HFFc6 (cell line): ENCODE measurements at regions not wholly inside any gene's neighbourhood (a gene's known extent, or its start where the extent isn't known, plus 50 kb on each side); places are given as distances from the start of the nearest gene placed in this dataset.

Experiments
- DNase-seq: peaks from one replicate; pipeline ENCODE4 v3.0.0-alpha.2; 2018
- H3K27ac Mint-ChIP-seq: 2 replicates; pipeline ENCODE4 v1.8.0; 2020; ENCODE audit warnings: mild to moderate bottlenecking, mixed read lengths
- H3K27me3 Mint-ChIP-seq: 2 replicates; pipeline ENCODE4 v1.8.0; 2021; ENCODE audit warnings: mild to moderate bottlenecking, moderate library complexity, mixed read lengths; ENCODE audit not compliant: insufficient read depth
- H3K36me3 Mint-ChIP-seq: 2 replicates; pipeline ENCODE4 v1.8.0; 2021; ENCODE audit warnings: low read depth, mixed read lengths
- H3K4me1 Mint-ChIP-seq: 2 replicates; pipeline ENCODE4 v1.8.0; 2020; ENCODE audit warnings: low read depth, mixed read lengths
- H3K4me3 Mint-ChIP-seq: 2 replicates; pipeline ENCODE4 v1.8.0; 2020; ENCODE audit warnings: mild to moderate bottlenecking, moderate library complexity, mixed read lengths
- H3K9me3 Mint-ChIP-seq: 2 replicates; pipeline ENCODE4 v1.8.0; 2020; ENCODE audit warnings: mild to moderate bottlenecking, mixed read lengths
- CTCF ChIP-seq: fragments of 200-600 bp; sonication (generic); IDR thresholded peaks from 2 replicates; pipeline ENCODE4 v1.5.0; 2021; ENCODE audit warnings: antibody characterized with exemption, mild to moderate bottlenecking

GRCh38 chr7:52146871-52147634 is 830.4 kb upstream of the COBL start:
- no peak for DNase-seq
- Mint-ChIP-seq H3K27ac (no peak overlapping the region), H3K4me3 (no peak overlapping the region), H3K27me3 (no peaks in the 10 kb centered on the region), H3K4me1 (no peaks in the 10 kb centered on the region), H3K9me3 (peaks cover 27% of the 10 kb centered on the region), H3K36me3 (no peaks in the 10 kb centered on the region; the same call in 1 of the 2 replicates)
- TF ChIP-seq CTCF = no peak

GRCh38 chr7:52143219-52143618 is 826.6 kb upstream of the COBL start:
- no peak for DNase-seq
- no peaks in the 10 kb centered on the region for H3K36me3 Mint-ChIP-seq
- no peak overlapping the region for H3K27ac Mint-ChIP-seq
- TF ChIP-seq CTCF = no peak
- no peaks in the 10 kb centered on the region for H3K4me1 Mint-ChIP-seq
- peaks cover 32% of the 10 kb centered on the region for H3K9me3 Mint-ChIP-seq
- no peaks in the 10 kb centered on the region; the same call in 1 of the 2 replicates for H3K27me3 Mint-ChIP-seq
- H3K4me3 Mint-ChIP-seq = no peak overlapping the region

GRCh38 chr7:52140851-52141250 is 824.2 kb upstream of the COBL start:
- no peak for TF ChIP-seq CTCF
- H3K4me1 Mint-ChIP-seq = no peaks in the 10 kb centered on the region
- peaks cover 47% of the 10 kb centered on the region for H3K9me3 Mint-ChIP-seq
- DNase-seq = no peak
- no peaks in the 10 kb centered on the region for H3K36me3 Mint-ChIP-seq
- H3K4me3 Mint-ChIP-seq = no peak overlapping the region
- H3K27ac Mint-ChIP-seq = no peak overlapping the region
- H3K27me3 Mint-ChIP-seq = no peaks in the 10 kb centered on the region; the same call in 1 of the 2 replicates

GRCh38 chr7:52135403-52135802 is 818.8 kb upstream of the COBL start:
- no peaks in the 10 kb centered on the region for H3K4me1 Mint-ChIP-seq
- H3K4me3 Mint-ChIP-seq = no peak overlapping the region
- no peak for DNase-seq
- no peak for TF ChIP-seq CTCF
- no peaks in the 10 kb centered on the region for H3K36me3 Mint-ChIP-seq
- no peaks in the 10 kb centered on the region for H3K27me3 Mint-ChIP-seq
- peaks cover 35% of the 10 kb centered on the region for H3K9me3 Mint-ChIP-seq
- no peak overlapping the region for H3K27ac Mint-ChIP-seq

GRCh38 chr7:52129278-52129677 is 812.7 kb upstream of the COBL start:
- TF ChIP-seq CTCF = no peak
- no peaks in the 10 kb centered on the region for H3K4me1 Mint-ChIP-seq
- no peak for DNase-seq
- H3K27ac Mint-ChIP-seq = no peak overlapping the region
- no peaks in the 10 kb centered on the region for H3K36me3 Mint-ChIP-seq
- no peaks in the 10 kb centered on the region for H3K27me3 Mint-ChIP-seq
- no peak overlapping the region for H3K4me3 Mint-ChIP-seq
- H3K9me3 Mint-ChIP-seq = peaks cover 14% of the 10 kb centered on the region
